Esophagus squamous epithelium (tissue), 5 donors: ENCODE measurements at regions not wholly inside any gene's neighbourhood (a gene's known extent, or its start where the extent isn't known, plus 50 kb on each side); places are given as distances from the start of the nearest gene placed in this dataset.
A peak's percentile ranks its signal among the peaks of the same experiment; 100 is the strongest.

ENCODE experiments used
- DNase-seq: peaks from one replicate; lab custom pipeline; 2025; lab: John Stamatoyannopoulos, UW
- H3K27ac ChIP-seq, 4 donors: fragments of 200-600 bp; sonication (generic); one replicate each; pipeline ENCODE4 v1.5.1; 2016 to 2019; ENCODE audit warnings: mild to moderate bottlenecking in 1 of 4
- H3K27me3 ChIP-seq, 4 donors: fragments of 200-600 bp; sonication (generic); 1 replicate in 3 of 4; 2 replicates in 1 of 4; pipeline versions ENCODE4 v1.5.1 to v1.6.0; 2017 to 2021; ENCODE audit warnings: antibody characterized with exemption in 1 of 4
- H3K36me3 ChIP-seq, 3 donors: fragments of 200-600 bp; sonication (generic); one replicate each; pipeline ENCODE4 v1.5.1; 2016 to 2019
- H3K4me1 ChIP-seq, 3 donors: fragments of 200-600 bp; sonication (generic); one replicate each; pipeline ENCODE4 v1.5.1; 2017 to 2019
- H3K4me3 ChIP-seq, 4 donors: fragments of 200-600 bp; sonication (generic); 1 replicate in 3 of 4; 2 replicates in 1 of 4; pipeline ENCODE4 v1.5.1; 2016 to 2019; ENCODE audit warnings: mild to moderate bottlenecking in 2 of 4, moderate library complexity in 1 of 4
- H3K9me3 ChIP-seq, 3 donors: fragments of 200-600 bp; sonication (generic); one replicate each; pipeline ENCODE4 v1.5.1; 2016 to 2019
- POLR2A ChIP-seq, 4 donors: fragments of 450-650 bp; IDR thresholded peaks; one replicate each; pipeline ENCODE4 v1.6.1; 2017; ENCODE audit warnings: antibody characterized with exemption in 4 of 4, mild to moderate bottlenecking in 4 of 4, moderate library complexity in 3 of 4
- WGBS, 2 donors: methylation state at CpG; one replicate each; pipeline ENCODE4 v1.1.5; 2018; 5-methylcytosine and 5-hydroxymethylcytosine counted together
- intact Hi-C: fragments of 100-400 bp; cut with DNase I; formaldehyde crosslinking; loops from one replicate; pipeline ENCODE4 v1.15.0; 2022
- TF ChIP-seq, protein P1 (sequence below), 6 experiments: fragments of 450-650 bp in 4 of 6; fragments of 200-600 bp in 2 of 6; sonication (generic) in 2 of 6; IDR thresholded peaks; one replicate each; pipeline ENCODE4 v1.5.1; 2016 to 2019; ENCODE audit warnings: antibody characterized with exemption in 6 of 6, mild to moderate bottlenecking in 4 of 6, moderate library complexity in 4 of 6
- donor health status: DM: yes; HTN: yes; CAD: no.

DNA sequence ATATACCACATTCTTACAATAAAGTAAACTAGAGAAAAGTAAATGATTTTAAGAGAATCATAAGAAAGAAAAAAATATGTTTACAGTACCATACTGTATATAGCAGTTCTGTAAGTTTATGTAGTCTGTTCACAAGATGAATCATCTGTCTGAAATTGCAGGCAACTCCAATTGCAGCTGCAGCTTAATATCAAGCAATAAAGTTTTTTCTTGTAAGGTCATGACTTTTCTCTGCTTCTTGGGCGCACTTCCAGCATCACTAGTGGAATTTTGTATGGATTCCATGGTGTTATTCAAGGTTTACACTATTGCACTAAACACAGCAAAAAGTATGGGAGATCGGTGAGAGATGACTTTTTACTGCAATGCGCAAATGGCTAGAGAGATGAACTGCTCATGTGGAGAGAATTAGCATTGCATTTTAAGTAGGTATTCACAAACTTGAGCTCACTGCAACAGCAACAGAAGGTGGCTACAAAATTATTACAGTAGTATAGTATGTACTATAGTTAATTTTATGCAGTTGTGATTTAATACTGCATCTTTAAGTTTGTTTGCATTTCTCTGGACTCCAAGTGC lies 445.4 kb upstream of the OR4E1 start:
- Histone ChIP-seq H3K27me3 (no peaks in the 10 kb centered on the region), H3K27ac (no peak overlapping the region), H3K36me3 (no peaks in the 10 kb centered on the region), H3K4me3 (no peak overlapping the region), H3K9me3 (no peaks in the 10 kb centered on the region), H3K4me1 (no peaks in the 10 kb centered on the region)
- 47 to 51% methylated on average over 3 of the region's 3 CpGs for WGBS, 2 donors
- intact Hi-C loops, result no loop called here
- TF ChIP-seq, protein P1, sequence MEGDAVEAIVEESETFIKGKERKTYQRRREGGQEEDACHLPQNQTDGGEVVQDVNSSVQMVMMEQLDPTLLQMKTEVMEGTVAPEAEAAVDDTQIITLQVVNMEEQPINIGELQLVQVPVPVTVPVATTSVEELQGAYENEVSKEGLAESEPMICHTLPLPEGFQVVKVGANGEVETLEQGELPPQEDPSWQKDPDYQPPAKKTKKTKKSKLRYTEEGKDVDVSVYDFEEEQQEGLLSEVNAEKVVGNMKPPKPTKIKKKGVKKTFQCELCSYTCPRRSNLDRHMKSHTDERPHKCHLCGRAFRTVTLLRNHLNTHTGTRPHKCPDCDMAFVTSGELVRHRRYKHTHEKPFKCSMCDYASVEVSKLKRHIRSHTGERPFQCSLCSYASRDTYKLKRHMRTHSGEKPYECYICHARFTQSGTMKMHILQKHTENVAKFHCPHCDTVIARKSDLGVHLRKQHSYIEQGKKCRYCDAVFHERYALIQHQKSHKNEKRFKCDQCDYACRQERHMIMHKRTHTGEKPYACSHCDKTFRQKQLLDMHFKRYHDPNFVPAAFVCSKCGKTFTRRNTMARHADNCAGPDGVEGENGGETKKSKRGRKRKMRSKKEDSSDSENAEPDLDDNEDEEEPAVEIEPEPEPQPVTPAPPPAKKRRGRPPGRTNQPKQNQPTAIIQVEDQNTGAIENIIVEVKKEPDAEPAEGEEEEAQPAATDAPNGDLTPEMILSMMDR (IDR thresholded peaks at IDR 0.05), result no peak
- no peak for TF ChIP-seq POLR2A (IDR thresholded peaks at IDR 0.05)
- DNase-seq, result no peak

DNA sequence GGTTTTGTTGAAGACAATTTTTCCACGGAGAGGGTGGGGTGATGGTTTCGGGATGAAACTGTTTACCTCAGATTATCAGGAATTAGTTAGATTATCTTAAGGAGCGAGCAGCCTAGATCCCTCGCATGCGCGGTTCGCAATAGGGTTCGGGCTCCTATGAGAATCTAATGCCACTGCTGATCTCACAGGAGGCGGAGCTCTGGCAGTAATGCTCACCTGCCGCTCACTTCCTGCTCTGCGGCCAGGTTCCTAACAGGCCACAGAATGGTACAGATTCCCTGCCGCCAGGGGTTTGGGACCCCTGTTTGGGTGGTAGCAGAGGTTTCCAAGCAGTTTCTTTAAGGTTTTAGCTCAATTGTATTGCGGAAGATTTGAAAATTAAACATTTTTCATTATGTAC lies 439.8 kb upstream of the OR4E1 start:
- H3K9me3 ChIP-seq, result no peaks in the 10 kb centered on the region
- no peak overlapping the region for H3K4me3 ChIP-seq
- H3K27me3 ChIP-seq, result no peaks in the 10 kb centered on the region
- H3K36me3 ChIP-seq, result no peaks in the 10 kb centered on the region
- no peak overlapping the region for H3K27ac ChIP-seq
- 76 to 81% methylated on average over 8 to 13 of the region's 13 CpGs for WGBS, 2 donors
- TF ChIP-seq POLR2A (IDR thresholded peaks at IDR 0.05), result no peak
- TF ChIP-seq, protein P1 (IDR thresholded peaks at IDR 0.05), result no peak
- DNase-seq, result no peak
- intact Hi-C loops, result no loop called here
- H3K4me1 ChIP-seq, result no peaks in the 10 kb centered on the region

DNA sequence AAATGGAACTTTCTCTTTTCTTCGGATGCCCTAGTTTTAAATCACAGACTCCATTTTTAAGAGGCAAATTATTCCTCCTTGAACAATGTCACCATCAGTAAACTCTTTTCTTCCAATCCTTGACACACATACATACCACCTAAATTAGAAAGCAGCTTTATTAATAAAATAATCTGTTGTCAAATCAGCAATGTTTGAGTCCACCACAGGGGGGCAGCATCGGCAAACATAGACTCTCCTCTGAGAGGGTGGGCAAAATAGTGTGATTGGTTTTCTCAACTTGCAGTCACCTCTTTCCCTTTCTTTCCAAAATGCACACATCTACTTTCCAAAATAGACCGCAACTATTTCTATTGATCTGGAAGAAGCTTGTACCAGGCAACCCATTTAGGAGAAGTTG lies 438.4 kb upstream of the OR4E1 start:
- Histone ChIP-seq H3K9me3 (no peaks in the 10 kb centered on the region), H3K27ac (no peak overlapping the region), H3K4me3 (no peak overlapping the region), H3K4me1 (no peaks in the 10 kb centered on the region), H3K36me3 (no peaks in the 10 kb centered on the region), H3K27me3 (no peaks in the 10 kb centered on the region)
- TF ChIP-seq POLR2A (IDR thresholded peaks at IDR 0.05), result no peak
- TF ChIP-seq, protein P1 (IDR thresholded peaks at IDR 0.05), result peak in 3 of 6 experiments; percentile 30 to 46 (median 42)
- intact Hi-C loops, result no loop called here
- 67 to 71% methylated on average over 3 of the region's 3 CpGs for WGBS, 2 donors
- DNase-seq, result no peak

DNA sequence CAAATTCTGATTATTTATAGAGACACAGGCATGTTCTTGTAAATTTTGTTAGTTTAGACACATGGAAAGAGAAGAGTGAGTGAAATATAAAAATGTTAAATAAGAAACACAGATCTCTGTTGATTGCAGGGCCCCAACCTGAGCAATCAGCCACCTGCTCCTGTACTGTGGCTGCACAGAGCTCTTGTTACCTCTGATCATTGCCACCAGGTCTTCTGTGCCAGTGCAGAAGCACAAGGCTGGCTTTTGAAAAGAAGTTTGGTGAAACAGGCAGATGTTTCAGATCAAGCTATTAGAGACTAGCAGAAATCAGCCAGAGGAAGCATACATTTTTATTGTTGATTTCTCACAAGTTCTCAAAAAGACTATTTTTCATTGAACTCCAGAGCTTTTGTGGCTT lies 434.1 kb upstream of the OR4E1 start:
- Histone ChIP-seq H3K27me3 (no peaks in the 10 kb centered on the region), H3K4me1 (no peaks in the 10 kb centered on the region), H3K9me3 (no peaks in the 10 kb centered on the region), H3K27ac (no peak overlapping the region), H3K36me3 (no peaks in the 10 kb centered on the region), H3K4me3 (no peak overlapping the region)
- intact Hi-C loops, result no loop called here
- no peak for DNase-seq
- TF ChIP-seq, protein P1 (IDR thresholded peaks at IDR 0.05), result no peak
- TF ChIP-seq POLR2A (IDR thresholded peaks at IDR 0.05), result no peak

DNA sequence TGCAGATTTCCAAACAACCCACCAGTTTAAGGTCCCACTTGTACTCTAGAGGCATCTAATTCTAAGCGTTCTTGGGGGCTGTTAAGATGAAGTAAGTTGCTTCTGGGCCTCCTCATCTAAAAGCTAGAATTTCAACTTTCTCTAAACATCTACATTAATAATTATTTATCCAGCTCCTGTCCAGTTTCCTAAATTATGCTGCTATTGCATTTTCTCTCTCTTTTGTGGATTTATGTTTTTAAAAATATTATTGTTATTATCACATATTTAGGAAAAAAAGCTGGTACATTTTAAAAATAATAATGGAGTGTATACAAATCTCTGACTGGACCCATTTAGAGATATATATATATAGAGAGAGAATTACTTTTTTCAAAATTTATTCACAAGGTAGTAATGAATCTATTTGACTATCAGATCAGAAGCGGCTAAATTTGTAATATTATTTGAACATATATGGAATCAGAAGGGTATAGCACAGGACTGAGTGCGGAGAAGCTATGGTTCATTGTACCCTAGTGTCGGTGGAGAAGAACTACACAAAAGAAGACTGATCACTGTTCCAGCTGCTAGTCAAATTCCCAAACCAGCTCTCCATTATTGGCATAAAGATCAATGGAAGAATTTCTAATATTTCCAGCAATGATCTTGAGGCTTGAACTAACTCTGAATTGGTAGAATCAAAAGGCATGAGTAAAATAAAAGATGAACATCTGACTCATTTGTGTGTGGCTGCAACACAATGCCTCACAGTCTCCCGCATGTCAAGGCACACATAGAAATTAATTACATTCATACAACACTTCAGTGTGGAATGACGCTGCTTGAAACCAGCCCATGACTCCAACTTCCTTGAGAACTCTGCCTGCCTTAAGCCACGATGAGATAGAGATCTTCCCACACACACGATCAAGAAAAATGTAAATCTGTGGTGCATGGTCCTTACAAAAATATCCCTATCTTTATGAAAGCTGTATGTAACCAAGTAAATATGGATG lies 433.4 kb upstream of the OR4E1 start:
- no peaks in the 10 kb centered on the region for H3K4me1 ChIP-seq
- H3K27ac ChIP-seq, result no peak overlapping the region
- no peaks in the 10 kb centered on the region for H3K9me3 ChIP-seq
- WGBS, 2 donors, result 45 to 59% methylated on average over 8 of the region's 8 CpGs
- DNase-seq, result no peak
- TF ChIP-seq, protein P1 (IDR thresholded peaks at IDR 0.05), result peak in 1 of 6 experiments; percentile 2
- no peak for TF ChIP-seq POLR2A (IDR thresholded peaks at IDR 0.05)
- no peaks in the 10 kb centered on the region for H3K36me3 ChIP-seq
- H3K27me3 ChIP-seq, result no peaks in the 10 kb centered on the region
- intact Hi-C loops, result no loop called here
- H3K4me3 ChIP-seq, result no peak overlapping the region
